ENCODE measurements at regions not wholly inside any gene's neighbourhood (a gene's known extent, or its start where the extent isn't known, plus 50 kb on each side); places are given as distances from the start of the nearest gene placed in this dataset.

GRCh38 chr18:10317864-10318690 lies 136.4 kb upstream of the APCDD1 start:
- H3K27ac Mint-ChIP-seq, result no peak overlapping the region
- no peaks in the 10 kb centered on the region for H3K27me3 Mint-ChIP-seq (ENCODE audit: low read depth)
- no peak overlapping the region for H3K4me3 Mint-ChIP-seq
- no peak for DNase-seq (ENCODE audit: low spot score in 2 of 2, unreplicated experiment in 2 of 2)
- H3K9me3 Mint-ChIP-seq, result no peaks in the 10 kb centered on the region
- peaks cover 11% of the 10 kb centered on the region for H3K4me1 Mint-ChIP-seq
- TF ChIP-seq CTCF (IDR thresholded peaks at IDR 0.05; ENCODE audit: unreplicated experiment), result no peak
- no peaks in the 10 kb centered on the region for H3K36me3 Mint-ChIP-seq

- Mint-ChIP-seq H3K36me3 (no peaks in the 10 kb centered on the region), H3K27ac (no peak overlapping the region), H3K27me3 (ENCODE audit: low read depth) (no peaks in the 10 kb centered on the region), H3K4me3 (no peak overlapping the region), H3K4me1 (peaks cover 11% of the 10 kb centered on the region), H3K9me3 (no peaks in the 10 kb centered on the region)
- TF ChIP-seq CTCF (IDR thresholded peaks at IDR 0.05; ENCODE audit: unreplicated experiment), result no peak
- no peak for DNase-seq (ENCODE audit: low spot score in 2 of 2, unreplicated experiment in 2 of 2)
These were observed 135.8 kb upstream of the APCDD1 start for GRCh38 chr18:10318691-10318970.

- Mint-ChIP-seq H3K36me3 (no peaks in the 10 kb centered on the region), H3K4me3 (no peak overlapping the region), H3K9me3 (no peaks in the 10 kb centered on the region), H3K27me3 (ENCODE audit: low read depth) (no peaks in the 10 kb centered on the region), H3K4me1 (peaks cover 11% of the 10 kb centered on the region), H3K27ac (no peak overlapping the region)
- no peak for DNase-seq (ENCODE audit: low spot score in 2 of 2, unreplicated experiment in 2 of 2)
- TF ChIP-seq CTCF (IDR thresholded peaks at IDR 0.05; ENCODE audit: unreplicated experiment), result no peak
These were observed 135.4 kb upstream of the APCDD1 start for GRCh38 chr18:10319026-10319425.

- H3K27ac Mint-ChIP-seq, result no peak overlapping the region
These were observed 134.4 kb upstream of the APCDD1 start for GRCh38 chr18:10319914-10320600.

GRCh38 chr18:10320791-10321190 lies 133.6 kb upstream of the APCDD1 start:
- peaks cover 7% of the 10 kb centered on the region for H3K4me1 Mint-ChIP-seq

More at GRCh38 chr18:10319914-10320600, 134.4 kb upstream of the APCDD1 start:
- Mint-ChIP-seq H3K36me3 (no peaks in the 10 kb centered on the region), H3K4me3 (no peak overlapping the region), H3K27me3 (ENCODE audit: low read depth) (no peaks in the 10 kb centered on the region), H3K9me3 (no peaks in the 10 kb centered on the region), H3K4me1 (peaks cover 9% of the 10 kb centered on the region)
- no peak for TF ChIP-seq CTCF (IDR thresholded peaks at IDR 0.05; ENCODE audit: unreplicated experiment)
- no peak for DNase-seq (ENCODE audit: low spot score in 2 of 2, unreplicated experiment in 2 of 2)

More at GRCh38 chr18:10320791-10321190, 133.6 kb upstream of the APCDD1 start:
- H3K9me3 Mint-ChIP-seq, result no peaks in the 10 kb centered on the region
- DNase-seq (ENCODE audit: low spot score in 2 of 2, unreplicated experiment in 2 of 2), result no peak
- H3K36me3 Mint-ChIP-seq, result no peaks in the 10 kb centered on the region
- TF ChIP-seq CTCF (IDR thresholded peaks at IDR 0.05; ENCODE audit: unreplicated experiment), result no peak
- H3K27ac Mint-ChIP-seq, result no peak overlapping the region
- H3K4me3 Mint-ChIP-seq, result no peak overlapping the region
- H3K27me3 Mint-ChIP-seq (ENCODE audit: low read depth), result no peaks in the 10 kb centered on the region
